Lung (tissue), 11 donors: ENCODE measurements at regions not wholly inside any gene's neighbourhood (a gene's known extent, or its start where the extent isn't known, plus 50 kb on each side); places are given as distances from the start of the nearest gene placed in this dataset.
A peak's percentile ranks its signal among the peaks of the same experiment; 100 is the strongest.

ENCODE experiments used
- ATAC-seq: fragments of 200-7000 bp; cut with Tn5 transposase; one replicate; pipeline ENCODE4 v1.9.1; 2020; ENCODE audit warnings: moderate number of reproducible peaks; ENCODE audit not compliant: insufficient read depth, low FRiP score
- DNase-seq, 3 donors: peaks; one replicate each; pipeline ENCODE4 v3.0.0-alpha.2; 2013 to 2017
- H3K27ac ChIP-seq, 2 donors: one replicate each; pipeline ENCODE4 v1.5.1; 2013; ENCODE audit warnings: mild to moderate bottlenecking in 2 of 2, moderate library complexity in 2 of 2, control low read depth in 1 of 2, inconsistent platforms in 1 of 2, low read depth in 1 of 2, low read length in 1 of 2
- H3K27me3 ChIP-seq, 3 donors: one replicate each; pipeline ENCODE4 v1.5.1; 2013; ENCODE audit warnings: low read length in 2 of 3; ENCODE audit not compliant: control insufficient read depth in 3 of 3, insufficient read depth in 3 of 3
- H3K36me3 ChIP-seq, 4 donors: one replicate each; pipeline ENCODE4 v1.5.1; 2013; ENCODE audit warnings: low read length in 4 of 4, mild to moderate bottlenecking in 1 of 4, moderate library complexity in 1 of 4; ENCODE audit not compliant: control insufficient read depth in 4 of 4, insufficient read depth in 4 of 4
- H3K4me1 ChIP-seq, 5 donors: one replicate each; pipeline ENCODE4 v1.5.1; 2013; ENCODE audit warnings: low read length in 5 of 5, mild to moderate bottlenecking in 2 of 5, moderate library complexity in 1 of 5; ENCODE audit not compliant: control insufficient read depth in 5 of 5, insufficient read depth in 5 of 5
- H3K4me3 ChIP-seq: one replicate; pipeline ENCODE4 v1.5.1; 2013; ENCODE audit warnings: mild to moderate bottlenecking, control low read depth, moderate library complexity
- H3K9ac ChIP-seq, 2 donors: one replicate each; pipeline ENCODE4 v1.5.1; 2013; ENCODE audit warnings: low read length in 2 of 2, control low read depth in 1 of 2; ENCODE audit not compliant: insufficient read depth in 1 of 2
- H3K9me3 ChIP-seq, 4 donors: one replicate each; pipeline ENCODE4 v1.5.1; 2013; ENCODE audit warnings: low read length in 3 of 4, mild to moderate bottlenecking in 1 of 4, moderate library complexity in 1 of 4; ENCODE audit not compliant: control insufficient read depth in 4 of 4, insufficient read depth in 3 of 4
- CTCF ChIP-seq: IDR thresholded peaks from 2 replicates; pipeline ENCODE4 v1.5.1; 2012; ENCODE audit warnings: mild to moderate bottlenecking; ENCODE audit errors: control extremely low read depth, extremely low read depth
- WGBS, 2 donors: extraction: QIAGEN DNeasy Blood & Tissue Kit; methylation state at CpG; one replicate each; pipeline ENCODE4 v1.1.7; 2013; 5-methylcytosine and 5-hydroxymethylcytosine counted together
- donor health status: control.
- donor health status: control.
- donor health status: Bipolar disorder and iron deficiency.
- donor health status: healthy.
- donor health status: DM: yes; HTN: yes; CAD: no.

- ATAC-seq (no peak), DNase-seq (peak in 1 of 3 donors; percentile 40)
- peaks cover 0 to 5% (median 0%) of the 10 kb centered on the region in 4 donors for H3K9me3 ChIP-seq
- no peak for TF ChIP-seq CTCF
- no peaks in the 10 kb centered on the region for H3K36me3 ChIP-seq
- H3K27me3 ChIP-seq = no peaks in the 10 kb centered on the region
- 66 to 93% methylated on average over 1 of the region's 1 CpG for WGBS, 2 donors
- H3K9ac ChIP-seq = no peak overlapping the region
- no peak overlapping the region for H3K4me3 ChIP-seq
- H3K4me1 ChIP-seq = peaks cover 0 to 3% (median 0%) of the 10 kb centered on the region in 5 donors
- no peak overlapping the region for H3K27ac ChIP-seq
These were observed 359.6 kb upstream of the ID4 start for GRCh38 chr6:19477563-19477962.

GRCh38 chr6:19478273-19478672 lies 358.9 kb upstream of the ID4 start:
- no peak for TF ChIP-seq CTCF
- DNase-seq = no peak
- Histone ChIP-seq H3K36me3 (no peaks in the 10 kb centered on the region), H3K4me1 (peaks cover 0 to 3% (median 0%) of the 10 kb centered on the region in 5 donors), H3K9ac (no peak overlapping the region), H3K27me3 (no peaks in the 10 kb centered on the region), H3K4me3 (no peak overlapping the region), H3K27ac (no peak overlapping the region), H3K9me3 (peaks cover 0 to 5% (median 0%) of the 10 kb centered on the region in 4 donors)
- WGBS, 2 donors = 59 to 74% methylated on average over 4 of the region's 4 CpGs
- no peak for ATAC-seq

- no peaks in the 10 kb centered on the region for H3K36me3 ChIP-seq
- no peak overlapping the region for H3K27ac ChIP-seq
- H3K27me3 ChIP-seq = no peaks in the 10 kb centered on the region
- H3K4me3 ChIP-seq = no peak overlapping the region
- H3K9ac ChIP-seq = no peak overlapping the region
- peaks cover 0 to 5% (median 0%) of the 10 kb centered on the region in 4 donors for H3K9me3 ChIP-seq
- no peak for DNase-seq
- no peak for TF ChIP-seq CTCF
- peaks cover 0 to 3% (median 0%) of the 10 kb centered on the region in 5 donors for H3K4me1 ChIP-seq
- ATAC-seq = no peak
These were observed 358.2 kb upstream of the ID4 start for GRCh38 chr6:19478992-19479391.

GRCh38 chr6:19479551-19479950 lies 357.6 kb upstream of the ID4 start:
- Histone ChIP-seq H3K27me3 (no peaks in the 10 kb centered on the region), H3K4me3 (no peak overlapping the region), H3K9ac (no peak overlapping the region), H3K36me3 (no peaks in the 10 kb centered on the region), H3K4me1 (peaks cover 0 to 3% (median 0%) of the 10 kb centered on the region in 5 donors), H3K9me3 (peaks cover 0 to 5% (median 0%) of the 10 kb centered on the region in 4 donors), H3K27ac (no peak overlapping the region)
- TF ChIP-seq CTCF = no peak
- no peak for DNase-seq
- no peak for ATAC-seq
